Pancreas (tissue), 10 donors: ENCODE measurements at regions not wholly inside any gene's neighbourhood (a gene's known extent, or its start where the extent isn't known, plus 50 kb on each side); places are given as distances from the start of the nearest gene placed in this dataset.

Experiments
- ATAC-seq, 4 donors: fragments of 200-7000 bp; cut with Tn5 transposase; one replicate each; pipeline versions ENCODE4 v1.8.0 to v1.9.1; 2020; ENCODE audit warnings: mild to moderate bottlenecking in 4 of 4, moderate library complexity in 4 of 4
- DNase-seq, 6 donors: peaks; one replicate each; pipeline ENCODE4 v3.0.0-alpha.2; 2020
- FAIRE-seq: peaks from 2 replicates; lab custom pipeline; 2012; peaks lifted over from hg19 to GRCh38; lab: Jason Lieb, UNC
- H3K27ac ChIP-seq, 4 donors: fragments of 200-600 bp; sonication (generic); 1 replicate in 3 of 4; 2 replicates in 1 of 4; pipeline versions ENCODE4 v1.5.0 to v1.8.0; 2020
- H3K27me3 ChIP-seq, 4 donors: fragments of 200-600 bp; one replicate each; pipeline ENCODE4 v1.8.0; 2021
- H3K36me3 ChIP-seq, 3 donors: fragments of 200-600 bp; sonication (generic) in 1 of 3; one replicate each; pipeline versions ENCODE4 v1.5.0 to v1.8.0; 2020 to 2021
- H3K4me1 ChIP-seq, 3 donors: fragments of 200-600 bp; one replicate each; pipeline ENCODE4 v1.8.0; 2021
- H3K4me3 ChIP-seq, 4 donors: fragments of 200-600 bp; sonication (generic) in 2 of 4; one replicate each; pipeline versions ENCODE4 v1.5.0 to v1.8.0; 2020 to 2021
- H3K9me3 ChIP-seq, 4 donors: fragments of 200-600 bp; one replicate each; pipeline ENCODE4 v1.8.0; 2021
- WGBS, 2 donors: extraction: QIAGEN DNeasy Blood & Tissue Kit; methylation state at CpG; one replicate each; pipeline ENCODE4 v1.1.7; 2013; 5-methylcytosine and 5-hydroxymethylcytosine counted together
- intact Hi-C, 3 donors: fragments of 100-400 bp; cut with DNase I; formaldehyde crosslinking; loops; one replicate each; pipeline versions ENCODE4 v1.11.1 to v1.14.2; 2022
- TF ChIP-seq, protein P1 (sequence below), 4 donors: fragments of 200-600 bp; sonication (generic) in 3 of 4; IDR thresholded peaks; one replicate each; pipeline versions ENCODE4 v1.5.0 to v1.8.0; 2021; ENCODE audit warnings: antibody characterized with exemption in 4 of 4
- donor health status: healthy with polysubstance abuse.
- donor health status: DM: no; HTN: no; CAD: no; lungs with moderate emphysema.
- donor health status: DM: no; HTN: no; CAD: no.
- donor health status: control.
- donor health status: control.
- donor health status: Bipolar disorder and iron deficiency.
- donor health status: DM: yes; HTN: yes; CAD: no.
- donor health status: DM: no; HTN: no; CAD: no.
- donor health status: DM: no; HTN: no; CAD: no.
- donor health status: DM: yes; HTN: yes; CAD: no.

DNA sequence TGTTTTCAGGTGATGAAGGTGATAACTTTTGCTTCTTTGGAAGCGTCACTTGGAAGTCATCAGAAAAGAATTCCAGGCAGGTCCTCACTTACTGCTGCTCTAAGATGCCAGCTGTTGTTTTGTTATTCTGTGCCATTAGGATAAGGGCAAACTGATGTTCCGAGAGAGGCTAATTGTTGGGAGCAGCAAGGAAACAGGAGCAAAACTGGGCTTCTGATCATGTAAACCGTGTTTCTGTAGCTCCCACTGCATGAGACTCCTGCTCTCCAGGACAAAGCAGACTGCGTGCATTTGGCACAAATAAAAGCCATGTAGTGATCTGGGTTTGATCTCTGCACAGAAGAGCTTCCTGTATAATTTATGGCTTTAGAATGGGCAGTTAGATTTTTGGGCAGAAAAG lies 248.2 kb downstream of the MAN2A1 start:
- no peaks in the 10 kb centered on the region for H3K27me3 ChIP-seq
- ATAC-seq: no peak
- no peak overlapping the region for H3K4me3 ChIP-seq
- no peak for FAIRE-seq
- DNase-seq: no peak
- no peak overlapping the region for H3K27ac ChIP-seq
- no peaks in the 10 kb centered on the region for H3K4me1 ChIP-seq
- 80 to 85% methylated on average over 4 of the region's 4 CpGs for WGBS, 2 donors
- intact Hi-C loops: no loop called here
- TF ChIP-seq, protein P1, sequence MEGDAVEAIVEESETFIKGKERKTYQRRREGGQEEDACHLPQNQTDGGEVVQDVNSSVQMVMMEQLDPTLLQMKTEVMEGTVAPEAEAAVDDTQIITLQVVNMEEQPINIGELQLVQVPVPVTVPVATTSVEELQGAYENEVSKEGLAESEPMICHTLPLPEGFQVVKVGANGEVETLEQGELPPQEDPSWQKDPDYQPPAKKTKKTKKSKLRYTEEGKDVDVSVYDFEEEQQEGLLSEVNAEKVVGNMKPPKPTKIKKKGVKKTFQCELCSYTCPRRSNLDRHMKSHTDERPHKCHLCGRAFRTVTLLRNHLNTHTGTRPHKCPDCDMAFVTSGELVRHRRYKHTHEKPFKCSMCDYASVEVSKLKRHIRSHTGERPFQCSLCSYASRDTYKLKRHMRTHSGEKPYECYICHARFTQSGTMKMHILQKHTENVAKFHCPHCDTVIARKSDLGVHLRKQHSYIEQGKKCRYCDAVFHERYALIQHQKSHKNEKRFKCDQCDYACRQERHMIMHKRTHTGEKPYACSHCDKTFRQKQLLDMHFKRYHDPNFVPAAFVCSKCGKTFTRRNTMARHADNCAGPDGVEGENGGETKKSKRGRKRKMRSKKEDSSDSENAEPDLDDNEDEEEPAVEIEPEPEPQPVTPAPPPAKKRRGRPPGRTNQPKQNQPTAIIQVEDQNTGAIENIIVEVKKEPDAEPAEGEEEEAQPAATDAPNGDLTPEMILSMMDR (IDR thresholded peaks at IDR 0.05): no peak
- H3K9me3 ChIP-seq: no peaks in the 10 kb centered on the region
- H3K36me3 ChIP-seq: no peaks in the 10 kb centered on the region

DNA sequence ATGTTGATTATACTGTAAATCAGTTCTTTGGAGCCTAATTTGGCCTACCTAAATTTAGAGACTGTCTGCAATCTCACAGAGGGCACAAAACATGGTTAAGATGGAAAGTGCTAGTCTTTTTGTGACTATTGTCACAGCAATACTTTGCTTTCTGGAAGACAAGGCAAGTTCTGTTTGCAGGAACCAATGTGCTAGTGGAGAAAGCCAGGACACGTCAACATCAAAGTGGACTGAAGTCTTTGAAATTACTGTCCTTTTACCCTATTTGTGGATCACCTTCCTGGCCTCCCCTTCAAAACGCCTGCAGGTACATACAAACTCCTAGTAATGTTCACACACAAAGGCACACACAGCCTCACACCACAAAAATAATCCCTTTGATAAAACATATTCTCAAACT lies 248.7 kb downstream of the MAN2A1 start:
- Histone ChIP-seq H3K4me3 (no peak overlapping the region), H3K27ac (no peak overlapping the region), H3K36me3 (no peaks in the 10 kb centered on the region), H3K9me3 (no peaks in the 10 kb centered on the region), H3K27me3 (no peaks in the 10 kb centered on the region), H3K4me1 (no peaks in the 10 kb centered on the region)
- FAIRE-seq (no peak), DNase-seq (no peak), ATAC-seq (no peak)
- WGBS, 2 donors: 57 to 66% methylated on average over 2 of the region's 2 CpGs
- TF ChIP-seq, protein P1 (IDR thresholded peaks at IDR 0.05): no peak
- intact Hi-C loops: no loop called here

- Histone ChIP-seq H3K27ac (no peak overlapping the region), H3K27me3 (no peaks in the 10 kb centered on the region), H3K4me3 (no peak overlapping the region), H3K9me3 (no peaks in the 10 kb centered on the region), H3K36me3 (no peaks in the 10 kb centered on the region), H3K4me1 (no peaks in the 10 kb centered on the region)
- intact Hi-C loops: no loop called here
- DNase-seq: no peak
- FAIRE-seq: no peak
- TF ChIP-seq, protein P1 (IDR thresholded peaks at IDR 0.05): no peak
- 87 to 89% methylated on average over 7 of the region's 7 CpGs for WGBS, 2 donors
- ATAC-seq: no peak
These were observed 249.5 kb downstream of the MAN2A1 start for GRCh38 chr5:109939116-109939682.

DNA sequence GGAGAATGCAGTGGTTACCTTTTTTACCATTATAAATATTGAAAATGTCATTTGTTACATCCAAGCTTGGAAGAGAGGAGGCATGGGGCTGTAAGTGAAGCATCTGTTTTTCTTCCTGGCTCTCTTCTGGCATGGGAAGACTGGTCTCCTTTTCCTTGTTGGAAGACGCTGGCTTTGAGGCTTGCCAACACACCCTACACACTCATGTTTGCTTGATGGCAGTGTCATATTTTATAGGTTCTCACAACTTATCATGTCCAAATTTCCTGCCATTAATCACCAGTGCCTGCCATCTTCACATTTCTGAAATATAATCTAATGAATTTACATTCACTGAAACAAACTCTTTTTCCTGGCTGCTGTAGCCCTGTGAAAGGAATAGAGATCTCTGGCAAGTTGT lies 252.9 kb downstream of the MAN2A1 start:
- no peaks in the 10 kb centered on the region for H3K36me3 ChIP-seq
- intact Hi-C loops: no loop called here
- H3K9me3 ChIP-seq: no peaks in the 10 kb centered on the region
- ATAC-seq: no peak
- FAIRE-seq: no peak
- no peak overlapping the region for H3K4me3 ChIP-seq
- 57 to 76% methylated on average over 1 of the region's 1 CpG for WGBS, 2 donors
- H3K4me1 ChIP-seq: no peaks in the 10 kb centered on the region
- H3K27me3 ChIP-seq: no peaks in the 10 kb centered on the region
- TF ChIP-seq, protein P1 (IDR thresholded peaks at IDR 0.05): no peak
- H3K27ac ChIP-seq: no peak overlapping the region
- DNase-seq: no peak

GRCh38 chr5:109943701-109944235 lies 254.0 kb downstream of the MAN2A1 start:
- Histone ChIP-seq H3K27ac (no peak overlapping the region), H3K27me3 (no peaks in the 10 kb centered on the region), H3K4me3 (no peak overlapping the region), H3K36me3 (no peaks in the 10 kb centered on the region), H3K9me3 (no peaks in the 10 kb centered on the region), H3K4me1 (no peaks in the 10 kb centered on the region)
- DNase-seq (no peak), ATAC-seq (no peak), FAIRE-seq (no peak)
- TF ChIP-seq, protein P1 (IDR thresholded peaks at IDR 0.05): no peak
- 54 to 67% methylated on average over 3 of the region's 3 CpGs for WGBS, 2 donors
- intact Hi-C loops: no loop called here
